GM23338 (cell line): ENCODE measurements at regions not wholly inside any gene's neighbourhood (a gene's known extent, or its start where the extent isn't known, plus 50 kb on each side); places are given as distances from the start of the nearest gene placed in this dataset.

Experiments used
- ATAC-seq: fragments of 200-7000 bp; cut with Tn5 transposase; 3 replicates; pipeline ENCODE4 v1.9.1; 2020
- DNase-seq: peaks from one replicate; pipeline ENCODE4 v3.0.0-alpha.2; 2015; ENCODE audit warnings: low spot score
- H2AFZ ChIP-seq: fragments of 200-600 bp; sonication (generic); 2 replicates; pipeline ENCODE4 v1.8.0; 2016; ENCODE audit warnings: antibody characterized with exemption, mild to moderate bottlenecking, moderate library complexity
- H3F3A ChIP-seq: fragments of 200-600 bp; sonication (generic); replicated peaks from 2 replicates; pipeline ENCODE4 v1.8.0; 2017; ENCODE audit warnings: antibody characterized with exemption, mixed run types, low read depth
- H3K27ac ChIP-seq: fragments of 200-600 bp; sonication (generic); 2 replicates; pipeline ENCODE4 v1.6.1; 2016; ENCODE audit warnings: low read depth
- H3K27me3 ChIP-seq: fragments of 200-600 bp; sonication (generic); 2 replicates; pipeline ENCODE4 v1.8.0; 2016; ENCODE audit warnings: mild to moderate bottlenecking, mixed run types, moderate library complexity; ENCODE audit not compliant: insufficient read depth
- H3K36me3 ChIP-seq: fragments of 200-600 bp; sonication (generic); 2 replicates; pipeline ENCODE4 v1.8.0; 2016; ENCODE audit warnings: mild to moderate bottlenecking; ENCODE audit not compliant: insufficient read depth
- H3K4me1 ChIP-seq: fragments of 200-600 bp; sonication (generic); 2 replicates; pipeline ENCODE4 v1.8.0; 2016; ENCODE audit warnings: mild to moderate bottlenecking, moderate library complexity; ENCODE audit not compliant: insufficient read depth
- H3K4me2 ChIP-seq: fragments of 200-600 bp; sonication (generic); 2 replicates; pipeline ENCODE4 v1.7.1; 2017; ENCODE audit warnings: mixed run types
- H3K4me3 ChIP-seq: fragments of 200-600 bp; sonication (generic); 2 replicates; pipeline ENCODE4 v1.6.1; 2016; ENCODE audit warnings: mixed run types
- H3K79me2 ChIP-seq: fragments of 200-600 bp; sonication (generic); replicated peaks from 2 replicates; pipeline ENCODE4 v1.8.0; 2017; ENCODE audit warnings: mild to moderate bottlenecking; ENCODE audit not compliant: insufficient read depth
- H3K9me2 ChIP-seq: fragments of 200-600 bp; sonication (generic); 2 replicates; pipeline ENCODE4 v1.8.0; 2017; ENCODE audit not compliant: insufficient read depth
- H4K20me1 ChIP-seq: fragments of 200-600 bp; sonication (generic); replicated peaks from 2 replicates; pipeline ENCODE4 v1.8.0; 2017; ENCODE audit warnings: mild to moderate bottlenecking; ENCODE audit not compliant: insufficient read depth
- H3K27ac Mint-ChIP-seq: 2 replicates; pipeline ENCODE4 v1.8.0; 2020; ENCODE audit warnings: inconsistent platforms, mild to moderate bottlenecking, moderate library complexity, mixed read lengths
- H3K27me3 Mint-ChIP-seq: 3 replicates; pipeline ENCODE4 v1.8.0; 2022; ENCODE audit warnings: low read depth, mild to moderate bottlenecking, moderate library complexity, mixed read lengths, inconsistent platforms; ENCODE audit not compliant: insufficient read depth, poor library complexity
- H3K36me3 Mint-ChIP-seq: 3 replicates; pipeline ENCODE4 v1.8.0; 2021; ENCODE audit warnings: low read depth, mild to moderate bottlenecking, inconsistent platforms, moderate library complexity, mixed read lengths
- H3K4me1 Mint-ChIP-seq: 3 replicates; pipeline ENCODE4 v1.8.0; 2020; ENCODE audit warnings: mild to moderate bottlenecking, inconsistent platforms, mixed read lengths
- H3K4me3 Mint-ChIP-seq: 3 replicates; pipeline ENCODE4 v1.8.0; 2021; ENCODE audit warnings: moderate library complexity, mild to moderate bottlenecking, inconsistent platforms, mixed read lengths
- H3K9me3 Mint-ChIP-seq: 3 replicates; pipeline ENCODE4 v1.8.0; 2020; ENCODE audit warnings: moderate library complexity, mild to moderate bottlenecking, inconsistent platforms, mixed read lengths
- CREB1 ChIP-seq: fragments of 250-450 bp; sonication (Bioruptor Pico); IDR thresholded peaks from 2 replicates; pipeline ENCODE4 v1.5.0; 2020; ENCODE audit warnings: low read depth, mild to moderate bottlenecking, moderate library complexity
- ETS1 ChIP-seq: IDR thresholded peaks from 2 replicates; pipeline ENCODE4 v1.6.1; 2016; ENCODE audit warnings: antibody characterized with exemption
- EZH2 ChIP-seq: fragments of 200-600 bp; sonication (generic); IDR thresholded peaks from one replicate; pipeline ENCODE4 v1.8.0; 2017; ENCODE audit warnings: antibody characterized with exemption, mild to moderate bottlenecking, low read depth; ENCODE audit not compliant: unreplicated experiment
- EZH2phosphoT487 ChIP-seq: fragments of 200-600 bp; sonication (generic); IDR thresholded peaks from one replicate; pipeline ENCODE4 v1.8.1; 2018; ENCODE audit warnings: antibody characterized with exemption; ENCODE audit not compliant: unreplicated experiment
- NANOG ChIP-seq: IDR thresholded peaks from 2 replicates; pipeline ENCODE4 v1.6.1; 2016; ENCODE audit warnings: antibody characterized with exemption, borderline replicate concordance
- STAT1 ChIP-seq: IDR thresholded peaks from one replicate; pipeline ENCODE4 v1.6.1; 2016; ENCODE audit warnings: antibody characterized with exemption; ENCODE audit not compliant: unreplicated experiment
- ZNF114 ChIP-seq: fragments of 250-450 bp; sonication (Bioruptor Pico); IDR thresholded peaks from 2 replicates; pipeline ENCODE4 v1.5.0; 2020; ENCODE audit warnings: mild to moderate bottlenecking, moderate library complexity
- ZNF462 ChIP-seq: fragments of 250-450 bp; sonication (Bioruptor Pico); IDR thresholded peaks from 2 replicates; pipeline ENCODE4 v1.5.0; 2020; ENCODE audit warnings: mild to moderate bottlenecking, moderate library complexity

DNA sequence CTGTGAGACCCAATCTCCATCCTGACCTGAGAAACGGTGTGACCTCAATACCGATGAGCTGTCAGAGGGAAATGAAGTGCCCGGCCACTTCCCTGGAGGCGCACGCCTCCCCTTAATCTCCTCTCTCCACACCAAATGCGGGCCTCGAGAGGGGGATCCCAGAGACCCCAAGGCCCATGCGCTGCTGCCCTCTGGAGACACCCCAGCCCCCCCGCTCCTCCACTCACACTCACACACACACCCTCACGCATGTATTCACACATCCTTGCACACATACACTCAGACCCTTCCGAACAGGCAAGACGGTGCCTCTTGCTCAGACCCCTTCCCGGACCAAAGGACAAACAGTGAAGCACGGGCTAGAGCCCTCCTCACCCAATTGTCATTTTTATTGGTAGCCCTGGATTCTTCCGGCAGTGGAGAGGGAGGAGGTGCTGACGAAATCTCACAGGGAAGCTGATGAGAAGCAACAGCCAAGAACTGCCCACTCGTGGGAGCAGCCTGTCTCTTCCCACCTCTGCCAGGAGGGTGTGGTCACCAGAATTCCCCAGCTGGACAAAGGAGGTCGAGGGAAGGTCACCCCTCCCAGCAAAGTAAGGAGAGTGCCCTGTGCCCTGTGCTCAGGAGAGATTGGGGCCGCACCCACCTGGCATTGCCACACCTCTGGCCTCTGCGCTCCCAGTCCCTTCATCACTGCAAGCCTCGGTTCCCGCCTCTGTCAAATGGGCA, 136.0 kb upstream of the TNRC6C start (continued):
- TF ChIP-seq CREB1 (CRISPR knock-in tag) (no peak), ETS1 (no peak), ZNF462 (CRISPR knock-in tag) (no peak), ZNF114 (CRISPR knock-in tag) (no peak)

GRCh38 chr17:77824102-77824779, 134.3 kb upstream of the TNRC6C start:
- H3K36me3 ChIP-seq, result no peaks in the 10 kb centered on the region
- Mint-ChIP-seq H3K9me3 (no peaks in the 10 kb centered on the region; the same call in 1 of the 3 replicates), H3K27me3 (peaks cover 15% of the 10 kb centered on the region), H3K36me3 (no peaks in the 10 kb centered on the region), H3K4me1 (peaks cover 48% of the 10 kb centered on the region), H3K27ac (no peak overlapping the region), H3K4me3 (no peak overlapping the region)
- no peak overlapping the region for H2AFZ ChIP-seq
- no peak overlapping the region for H3K4me2 ChIP-seq
- H3K79me2 ChIP-seq, result no peaks in the 10 kb centered on the region
- ATAC-seq (no peak), DNase-seq (no peak)
- no peak overlapping the region for H3K4me3 ChIP-seq
- H4K20me1 ChIP-seq, result no peaks in the 10 kb centered on the region
- H3F3A ChIP-seq, result peaks cover 17% of the 10 kb centered on the region
- H3K27ac ChIP-seq, result no peak overlapping the region
- H3K9me2 ChIP-seq, result no peaks in the 10 kb centered on the region
- H3K4me1 ChIP-seq, result peaks cover 15% of the 10 kb centered on the region
- no peaks in the 10 kb centered on the region for H3K27me3 ChIP-seq
- TF ChIP-seq EZH2 (no peak), ETS1 (no peak), STAT1 (no peak), ZNF114 (CRISPR knock-in tag) (no peak), NANOG (no peak), EZH2phosphoT487 (no peak)
